ENCODE measurements at regions not wholly inside any gene's neighbourhood (a gene's known extent, or its start where the extent isn't known, plus 50 kb on each side); places are given as distances from the start of the nearest gene placed in this dataset.

DNA sequence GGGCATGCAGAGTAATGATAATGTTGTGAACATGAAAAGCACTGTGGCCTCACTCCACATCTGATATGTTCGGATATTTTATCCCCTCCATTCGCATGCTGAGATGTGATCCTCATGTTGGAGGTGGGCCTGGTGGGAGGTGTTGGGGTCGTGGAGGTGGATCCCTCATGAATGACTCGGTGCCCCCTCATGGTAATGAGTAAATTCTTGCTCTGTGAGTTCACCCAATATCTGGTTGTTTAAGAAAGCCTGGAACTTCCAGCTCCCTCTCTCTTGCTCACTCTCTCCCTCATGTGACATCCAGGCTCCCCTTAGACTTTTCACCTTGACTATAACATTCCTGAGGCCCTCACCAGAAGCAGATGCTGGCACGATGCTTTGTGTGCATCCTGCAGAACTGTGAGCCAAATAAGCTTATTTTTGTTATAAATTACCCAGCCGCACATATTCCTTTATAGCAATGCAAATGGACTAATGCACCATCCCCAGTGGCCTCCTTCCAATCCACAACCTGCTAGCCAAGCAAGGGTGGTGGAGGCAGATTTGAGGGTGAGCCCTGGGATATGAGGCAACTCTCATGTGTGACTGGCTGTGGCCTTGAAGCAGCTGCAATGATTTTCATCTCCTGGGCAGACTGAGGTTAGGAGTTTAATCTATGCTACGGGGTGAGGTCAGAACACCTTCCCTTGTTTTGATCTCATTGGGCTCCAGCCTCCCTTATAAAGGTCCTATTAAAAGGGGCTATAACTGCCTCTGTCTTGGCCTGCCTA lies 276.5 kb downstream of the ETS1 start:
- DNase-seq (ENCODE audit: low spot score): no peak
- no peak for ATAC-seq (ENCODE audit: low FRiP score)
- TF ChIP-seq CTCF (IDR thresholded peaks at IDR 0.05): no peak

DNA sequence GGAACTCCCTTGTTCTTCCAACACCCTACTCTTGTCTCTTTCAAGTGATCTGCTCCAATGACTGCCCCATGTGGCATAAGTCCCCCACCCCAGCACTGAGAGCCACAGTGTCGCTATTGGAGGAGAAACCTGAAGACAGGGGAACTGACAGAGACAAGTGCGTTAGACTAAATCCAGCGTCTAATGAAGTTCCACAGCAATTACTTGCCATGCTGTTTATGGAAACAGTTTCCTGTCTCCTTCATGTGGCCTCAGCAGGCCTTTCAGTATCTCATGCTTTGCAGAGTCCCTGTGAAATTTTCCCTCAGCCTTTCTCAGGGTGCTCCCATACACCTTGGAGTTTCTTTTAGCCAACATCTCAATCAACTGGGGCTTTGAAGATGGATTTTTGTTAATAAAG lies 277.4 kb downstream of the ETS1 start:
- TF ChIP-seq CTCF (IDR thresholded peaks at IDR 0.05): no peak
- ATAC-seq (ENCODE audit: low FRiP score) (no peak), DNase-seq (ENCODE audit: low spot score) (no peak)

- DNase-seq (ENCODE audit: low spot score) (no peak), ATAC-seq (ENCODE audit: low FRiP score) (no peak)
- TF ChIP-seq CTCF (IDR thresholded peaks at IDR 0.05): no peak
These were observed 278.6 kb downstream of the ETS1 start for GRCh38 chr11:128308794-128309193.

DNA sequence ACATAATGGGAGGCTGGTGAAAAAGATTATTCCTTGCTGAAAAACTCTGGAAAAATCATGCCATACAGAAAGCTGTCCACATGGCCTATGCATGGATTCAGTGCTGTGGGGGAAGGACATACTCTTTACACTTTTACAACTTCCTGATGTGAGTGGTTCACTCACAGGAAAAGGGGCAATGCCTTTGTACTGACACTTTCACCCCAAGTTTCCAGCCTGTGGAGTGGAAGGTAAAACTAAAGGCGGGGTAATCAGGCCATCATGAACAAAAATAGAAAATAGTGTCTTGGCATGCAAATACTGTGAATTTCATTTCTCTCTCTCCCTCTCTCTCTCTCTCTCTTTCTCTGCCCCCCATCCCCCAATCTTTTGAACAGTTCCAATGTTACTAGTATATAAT lies 281.8 kb downstream of the ETS1 start:
- no peak for DNase-seq (ENCODE audit: low spot score)
- ATAC-seq (ENCODE audit: low FRiP score): no peak
- TF ChIP-seq CTCF (IDR thresholded peaks at IDR 0.05): no peak

- no peak for DNase-seq (ENCODE audit: low spot score)
- ATAC-seq (ENCODE audit: low FRiP score): no peak
- TF ChIP-seq CTCF (IDR thresholded peaks at IDR 0.05): no peak
These were observed 282.5 kb downstream of the ETS1 start for GRCh38 chr11:128304666-128305485.

- DNase-seq (ENCODE audit: low spot score) (no peak), ATAC-seq (ENCODE audit: low FRiP score) (no peak)
- no peak for TF ChIP-seq CTCF (IDR thresholded peaks at IDR 0.05)
These were observed 283.2 kb downstream of the ETS1 start for GRCh38 chr11:128304116-128304515.

Data from omental fat pad (tissue), 3 donors.